ENCODE measurements at regions not wholly inside any gene's neighbourhood (a gene's known extent, or its start where the extent isn't known, plus 50 kb on each side); places are given as distances from the start of the nearest gene placed in this dataset.
"Not testable (repeated sequence)": the region's sequence is repeated elsewhere in the genome, so short reads cannot be mapped to it uniquely, and the experiment has no call there.

- peaks cover 12 to 20% of the 10 kb centered on the region in 2 donors for H3K9me3 ChIP-seq (replicated peaks in 1 of 2; ENCODE audit: control insufficient read depth in 1 of 2, insufficient read depth in 1 of 2, low read length in 2 of 2)
- H3K4me1 ChIP-seq (ENCODE audit: control insufficient read depth in 1 of 2, insufficient read depth in 2 of 2, low read length in 2 of 2); H3K36me3 ChIP-seq (replicated peaks in 1 of 2; ENCODE audit: control insufficient read depth in 1 of 2, insufficient read depth in 2 of 2, low read length in 2 of 2); H3K4me2 ChIP-seq (replicated peaks; ENCODE audit: extremely low read depth, low read length, poor library complexity, severe bottlenecking); H3K36me3 Mint-ChIP-seq; intact Hi-C loops (cut with micrococcal nuclease); H3K4me1 Mint-ChIP-seq; H3K4me3 Mint-ChIP-seq; DNase-seq; H3K27ac Mint-ChIP-seq; H3K27me3 Mint-ChIP-seq (ENCODE audit: low read depth in 3 of 3); H3K79me2 ChIP-seq (ENCODE audit: insufficient read depth, low read length); H3K27ac ChIP-seq (ENCODE audit: low read depth in 1 of 2, low read length in 2 of 2); H3K4me3 ChIP-seq (replicated peaks in 1 of 3; ENCODE audit: low read depth in 2 of 3, low read length in 3 of 3); H3K27me3 ChIP-seq (ENCODE audit: control insufficient read depth in 2 of 2, insufficient read depth in 2 of 2, low read length in 2 of 2); H3K9ac ChIP-seq (ENCODE audit: insufficient read depth, low read length, poor library complexity, severe bottlenecking); H4K20me1 ChIP-seq (ENCODE audit: insufficient read depth, low read length); H2AFZ ChIP-seq (ENCODE audit: insufficient read depth, low read depth, low read length, poor library complexity, severe bottlenecking): not testable (repeated sequence)
- H3K9me3 Mint-ChIP-seq: peaks cover 18 to 32% (median 27%) of the 10 kb centered on the region in 7 donors
- 78% methylated on average over 5 of the region's 8 CpGs for WGBS (ENCODE audit: insufficient coverage)
These were observed 96.8 kb upstream of the GALNT15 start for GRCh38 chr3:16077681-16078080.

GRCh38 chr3:16079519-16079918 lies 95.0 kb upstream of the GALNT15 start:
- H3K9me3 ChIP-seq (replicated peaks in 1 of 2; ENCODE audit: control insufficient read depth in 1 of 2, insufficient read depth in 1 of 2, low read length in 2 of 2): peaks cover 12 to 20% of the 10 kb centered on the region in 2 donors
- Mint-ChIP-seq H3K27ac (no peak overlapping the region), H3K4me1 (no peaks in the 10 kb centered on the region), H3K36me3 (no peaks in the 10 kb centered on the region), H3K9me3 (peaks cover 23 to 34% (median 31%) of the 10 kb centered on the region in 7 donors), H3K27me3 (ENCODE audit: low read depth in 3 of 3) (no peaks in the 10 kb centered on the region), H3K4me3 (no peak overlapping the region)
- H3K27me3 ChIP-seq (ENCODE audit: control insufficient read depth in 2 of 2, insufficient read depth in 2 of 2, low read length in 2 of 2): no peaks in the 10 kb centered on the region
- no peaks in the 10 kb centered on the region for H3K36me3 ChIP-seq (replicated peaks in 1 of 2; ENCODE audit: control insufficient read depth in 1 of 2, insufficient read depth in 2 of 2, low read length in 2 of 2)
- no peak overlapping the region for H3K27ac ChIP-seq (ENCODE audit: low read depth in 1 of 2, low read length in 2 of 2)
- no peak overlapping the region for H2AFZ ChIP-seq (ENCODE audit: insufficient read depth, low read depth, low read length, poor library complexity, severe bottlenecking)
- no peak overlapping the region for H3K4me2 ChIP-seq (replicated peaks; ENCODE audit: extremely low read depth, low read length, poor library complexity, severe bottlenecking)
- intact Hi-C loops (cut with micrococcal nuclease): no loop called here
- DNase-seq: no peak
- TF ChIP-seq, protein P1, sequence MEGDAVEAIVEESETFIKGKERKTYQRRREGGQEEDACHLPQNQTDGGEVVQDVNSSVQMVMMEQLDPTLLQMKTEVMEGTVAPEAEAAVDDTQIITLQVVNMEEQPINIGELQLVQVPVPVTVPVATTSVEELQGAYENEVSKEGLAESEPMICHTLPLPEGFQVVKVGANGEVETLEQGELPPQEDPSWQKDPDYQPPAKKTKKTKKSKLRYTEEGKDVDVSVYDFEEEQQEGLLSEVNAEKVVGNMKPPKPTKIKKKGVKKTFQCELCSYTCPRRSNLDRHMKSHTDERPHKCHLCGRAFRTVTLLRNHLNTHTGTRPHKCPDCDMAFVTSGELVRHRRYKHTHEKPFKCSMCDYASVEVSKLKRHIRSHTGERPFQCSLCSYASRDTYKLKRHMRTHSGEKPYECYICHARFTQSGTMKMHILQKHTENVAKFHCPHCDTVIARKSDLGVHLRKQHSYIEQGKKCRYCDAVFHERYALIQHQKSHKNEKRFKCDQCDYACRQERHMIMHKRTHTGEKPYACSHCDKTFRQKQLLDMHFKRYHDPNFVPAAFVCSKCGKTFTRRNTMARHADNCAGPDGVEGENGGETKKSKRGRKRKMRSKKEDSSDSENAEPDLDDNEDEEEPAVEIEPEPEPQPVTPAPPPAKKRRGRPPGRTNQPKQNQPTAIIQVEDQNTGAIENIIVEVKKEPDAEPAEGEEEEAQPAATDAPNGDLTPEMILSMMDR (IDR thresholded peaks at IDR 0.05): no peak
- no peak overlapping the region for H3K9ac ChIP-seq (ENCODE audit: insufficient read depth, low read length, poor library complexity, severe bottlenecking)
- H3K79me2 ChIP-seq (ENCODE audit: insufficient read depth, low read length): no peaks in the 10 kb centered on the region
- no peaks in the 10 kb centered on the region for H3K4me1 ChIP-seq (ENCODE audit: control insufficient read depth in 1 of 2, insufficient read depth in 2 of 2, low read length in 2 of 2)
- H3K4me3 ChIP-seq (replicated peaks in 1 of 3; ENCODE audit: low read depth in 2 of 3, low read length in 3 of 3): no peak overlapping the region
- WGBS (ENCODE audit: insufficient coverage): no CpG with 5 or more reads among the region's 2 CpGs
- H4K20me1 ChIP-seq (ENCODE audit: insufficient read depth, low read length): no peaks in the 10 kb centered on the region

Measured in CD14-positive monocyte (primary cell).